Neutrophil (primary cell): ENCODE measurements at regions not wholly inside any gene's neighbourhood (a gene's known extent, or its start where the extent isn't known, plus 50 kb on each side); places are given as distances from the start of the nearest gene placed in this dataset.
"Not testable (repeated sequence)": the region's sequence is repeated elsewhere in the genome, so short reads cannot be mapped to it uniquely, and the experiment has no call there.

ENCODE experiments used
- H3K27ac ChIP-seq: fragments of 200-600 bp; sonication (generic); 2 replicates; pipeline ENCODE4 v1.5.1; 2016; ENCODE audit warnings: mild to moderate bottlenecking, moderate library complexity
- H3K27me3 ChIP-seq: fragments of 200-600 bp; sonication (generic); 2 replicates; pipeline ENCODE4 v1.6.0; 2016; ENCODE audit warnings: mild to moderate bottlenecking
- H3K36me3 ChIP-seq: fragments of 200-600 bp; sonication (generic); 2 replicates; pipeline ENCODE4 v1.5.1; 2017
- H3K4me1 ChIP-seq, 2 experiments: fragments of 200-600 bp in 1 of 2; sonication (generic) in 1 of 2; 1 replicate in 1 of 2; 2 replicates in 1 of 2; pipeline versions ENCODE4 v1.5.1 to v1.6.1; 2013 to 2016; ENCODE audit warnings: low read depth in 1 of 2, low read length in 1 of 2, mild to moderate bottlenecking in 1 of 2, moderate library complexity in 1 of 2; ENCODE audit not compliant: control insufficient read depth in 1 of 2, insufficient read depth in 1 of 2
- H3K4me3 ChIP-seq, 2 experiments: fragments of 200-600 bp in 1 of 2; sonication (generic) in 1 of 2; 1 replicate in 1 of 2; 2 replicates in 1 of 2; pipeline ENCODE4 v1.5.1; 2013 to 2016; ENCODE audit warnings: low read depth in 1 of 2, low read length in 1 of 2, mild to moderate bottlenecking in 1 of 2, moderate library complexity in 1 of 2
- H3K9me3 ChIP-seq: fragments of 200-600 bp; sonication (generic); 2 replicates; pipeline ENCODE4 v1.5.1; 2016
- TF ChIP-seq, protein P1 (sequence below): fragments of 200-600 bp; sonication (generic); IDR thresholded peaks from 2 replicates; pipeline ENCODE4 v1.5.1; 2016; ENCODE audit warnings: antibody characterized with exemption

DNA sequence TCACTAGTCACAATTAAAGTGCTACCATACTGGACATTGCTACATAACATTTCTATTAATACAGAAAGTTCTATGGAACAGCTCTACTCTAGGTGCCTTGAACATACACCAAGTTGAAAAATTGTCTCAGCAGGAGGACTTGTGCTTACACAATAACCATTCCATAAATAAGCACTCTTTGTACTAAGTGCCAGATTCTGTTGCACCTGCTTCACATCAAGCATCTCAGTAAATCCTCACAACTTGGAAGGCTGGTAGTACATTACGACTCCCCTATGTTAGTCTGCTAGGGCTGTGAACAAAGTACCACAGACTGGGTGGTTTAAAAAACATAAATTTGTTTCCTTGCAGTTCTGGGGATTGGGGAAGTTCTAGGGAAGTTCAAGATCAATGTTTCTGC is 296.9 kb upstream of the NCKAP5 start:
- Histone ChIP-seq H3K4me1 (no peaks in the 10 kb centered on the region), H3K36me3 (no peaks in the 10 kb centered on the region), H3K4me3 (no peak overlapping the region), H3K9me3 (no peaks in the 10 kb centered on the region), H3K27me3 (no peaks in the 10 kb centered on the region), H3K27ac (no peak overlapping the region)
- TF ChIP-seq, protein P1, sequence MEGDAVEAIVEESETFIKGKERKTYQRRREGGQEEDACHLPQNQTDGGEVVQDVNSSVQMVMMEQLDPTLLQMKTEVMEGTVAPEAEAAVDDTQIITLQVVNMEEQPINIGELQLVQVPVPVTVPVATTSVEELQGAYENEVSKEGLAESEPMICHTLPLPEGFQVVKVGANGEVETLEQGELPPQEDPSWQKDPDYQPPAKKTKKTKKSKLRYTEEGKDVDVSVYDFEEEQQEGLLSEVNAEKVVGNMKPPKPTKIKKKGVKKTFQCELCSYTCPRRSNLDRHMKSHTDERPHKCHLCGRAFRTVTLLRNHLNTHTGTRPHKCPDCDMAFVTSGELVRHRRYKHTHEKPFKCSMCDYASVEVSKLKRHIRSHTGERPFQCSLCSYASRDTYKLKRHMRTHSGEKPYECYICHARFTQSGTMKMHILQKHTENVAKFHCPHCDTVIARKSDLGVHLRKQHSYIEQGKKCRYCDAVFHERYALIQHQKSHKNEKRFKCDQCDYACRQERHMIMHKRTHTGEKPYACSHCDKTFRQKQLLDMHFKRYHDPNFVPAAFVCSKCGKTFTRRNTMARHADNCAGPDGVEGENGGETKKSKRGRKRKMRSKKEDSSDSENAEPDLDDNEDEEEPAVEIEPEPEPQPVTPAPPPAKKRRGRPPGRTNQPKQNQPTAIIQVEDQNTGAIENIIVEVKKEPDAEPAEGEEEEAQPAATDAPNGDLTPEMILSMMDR: no peak

DNA sequence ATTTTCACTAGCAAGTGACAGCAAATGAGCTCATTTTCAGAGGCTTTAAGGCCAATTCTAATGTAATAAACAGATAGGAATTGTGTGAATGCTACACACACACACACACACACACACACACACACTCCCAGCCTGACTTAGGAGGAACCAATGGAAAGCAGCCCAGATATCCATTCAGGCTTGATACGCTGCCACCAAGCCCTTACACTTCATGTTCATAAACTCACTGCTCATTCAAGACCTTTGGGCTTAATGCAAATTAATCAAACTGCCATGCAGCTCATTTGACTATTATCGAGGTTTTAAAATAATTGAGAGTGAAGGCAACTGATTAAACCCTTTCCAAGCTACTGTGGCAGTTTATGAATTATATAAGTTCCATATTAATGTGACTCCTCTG is 298.9 kb upstream of the NCKAP5 start:
- Histone ChIP-seq H3K4me1 (no peaks in the 10 kb centered on the region), H3K9me3 (no peaks in the 10 kb centered on the region), H3K4me3 (no peak overlapping the region), H3K36me3 (no peaks in the 10 kb centered on the region), H3K27ac (no peak overlapping the region), H3K27me3 (no peaks in the 10 kb centered on the region)
- TF ChIP-seq, protein P1: no peak

- H3K27me3 ChIP-seq: no peaks in the 10 kb centered on the region
Measured at GRCh38 chr2:133871545-133872209, 303.4 kb upstream of the NCKAP5 start.

GRCh38 chr2:133878326-133878725 is 310.1 kb upstream of the NCKAP5 start:
- H3K4me3 ChIP-seq: no peak overlapping the region
- H3K27me3 ChIP-seq: peaks cover 6% of the 10 kb centered on the region
- H3K36me3 ChIP-seq: no peaks in the 10 kb centered on the region
- H3K27ac ChIP-seq: no peak overlapping the region
- no peaks in the 10 kb centered on the region for H3K4me1 ChIP-seq
- H3K9me3 ChIP-seq: no peaks in the 10 kb centered on the region
- TF ChIP-seq, protein P1: no peak

More at GRCh38 chr2:133871545-133872209, 303.4 kb upstream of the NCKAP5 start:
- no peak overlapping the region for H3K4me3 ChIP-seq
- no peaks in the 10 kb centered on the region for H3K4me1 ChIP-seq
- no peaks in the 10 kb centered on the region for H3K9me3 ChIP-seq
- no peak overlapping the region for H3K27ac ChIP-seq
- H3K36me3 ChIP-seq: no peaks in the 10 kb centered on the region
- TF ChIP-seq, protein P1: no peak

DNA sequence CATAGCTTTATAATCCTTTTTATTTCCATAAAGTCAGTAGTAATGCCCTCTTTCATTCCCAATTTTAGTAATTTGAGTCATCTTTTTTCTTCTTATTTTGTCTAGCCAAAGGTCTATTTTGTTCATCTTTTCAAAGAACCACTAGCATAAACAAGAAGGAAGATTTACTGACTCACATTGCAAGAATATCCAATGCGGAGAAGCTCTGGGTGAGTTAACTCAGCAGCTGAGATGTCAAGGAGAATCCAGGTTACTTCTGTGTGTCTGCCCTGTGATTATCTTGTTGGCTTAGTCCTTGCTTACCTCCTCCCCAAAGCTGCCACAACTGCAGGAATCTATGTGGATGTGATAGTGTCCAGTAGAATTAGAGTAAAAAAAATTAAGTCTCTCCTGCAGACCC is 311.4 kb upstream of the NCKAP5 start:
- no peaks in the 10 kb centered on the region for H3K9me3 ChIP-seq
- H3K27me3 ChIP-seq: peaks cover 6% of the 10 kb centered on the region
- TF ChIP-seq, protein P1: no peak
- no peaks in the 10 kb centered on the region for H3K4me1 ChIP-seq
- H3K36me3 ChIP-seq: no peaks in the 10 kb centered on the region
- no peak overlapping the region for H3K27ac ChIP-seq
- no peak overlapping the region for H3K4me3 ChIP-seq

DNA sequence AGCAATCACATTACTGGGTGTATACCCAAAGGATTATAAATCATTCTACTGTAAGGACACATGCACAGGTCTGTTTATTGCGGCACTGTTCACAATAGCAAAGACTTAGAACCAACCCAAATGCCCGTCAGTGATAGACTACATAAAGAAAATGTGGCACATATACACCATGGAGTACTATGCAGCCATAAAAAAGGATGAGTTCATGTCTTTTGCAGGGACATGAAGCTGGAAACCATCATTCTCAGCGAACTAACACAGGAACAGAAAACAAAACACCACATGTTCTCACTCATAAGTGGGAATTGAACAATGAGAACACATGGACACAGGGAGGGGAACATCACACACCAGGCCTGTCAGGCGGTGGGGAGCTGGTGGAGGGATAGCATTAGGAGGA is 313.9 kb upstream of the NCKAP5 start:
- H3K27me3 ChIP-seq: peaks cover 15% of the 10 kb centered on the region
- not testable (repeated sequence) for H3K4me3 ChIP-seq, H3K36me3 ChIP-seq, H3K4me1 ChIP-seq, H3K9me3 ChIP-seq, H3K27ac ChIP-seq
